CD4-positive, alpha-beta T cell treated with Interleukin-10 for 1 hour (primary cell): ENCODE measurements at regions not wholly inside any gene's neighbourhood (a gene's known extent, or its start where the extent isn't known, plus 50 kb on each side); places are given as distances from the start of the nearest gene placed in this dataset.
"Not testable (repeated sequence)": the region's sequence is repeated elsewhere in the genome, so short reads cannot be mapped to it uniquely, and the experiment has no call there.

Experiments
- DNase-seq: peaks from one replicate; pipeline ENCODE4 v3.0.0-alpha.2; 2020

- no peak for DNase-seq
Measured at GRCh38 chr4:111435986-111436744, 709.1 kb upstream of the FAM241A start.

GRCh38 chr4:111441687-111442086 is 703.6 kb upstream of the FAM241A start:
- DNase-seq = no peak

- DNase-seq = not testable (repeated sequence)
Measured at GRCh38 chr4:111444836-111445235, 700.4 kb upstream of the FAM241A start.

- DNase-seq = no peak
Measured at GRCh38 chr4:111449657-111450056, 695.6 kb upstream of the FAM241A start.

GRCh38 chr4:111450867-111451266 is 694.4 kb upstream of the FAM241A start:
- DNase-seq = no peak

- no peak for DNase-seq
Measured at GRCh38 chr4:111453216-111453615, 692.0 kb upstream of the FAM241A start.

- no peak for DNase-seq
Measured at GRCh38 chr4:111454961-111455360, 690.3 kb upstream of the FAM241A start.

GRCh38 chr4:111464251-111465045 is 680.8 kb upstream of the FAM241A start:
- no peak for DNase-seq

GRCh38 chr4:111466811-111467604 is 678.2 kb upstream of the FAM241A start:
- no peak for DNase-seq

GRCh38 chr4:111475001-111475400 is 670.3 kb upstream of the FAM241A start:
- DNase-seq = no peak

GRCh38 chr4:111475666-111476065 is 669.6 kb upstream of the FAM241A start:
- no peak for DNase-seq

GRCh38 chr4:111480510-111480909 is 664.7 kb upstream of the FAM241A start:
- DNase-seq = no peak

GRCh38 chr4:111483375-111484169 is 661.7 kb upstream of the FAM241A start:
- DNase-seq = no peak

GRCh38 chr4:111492496-111492895 is 652.8 kb upstream of the FAM241A start:
- no peak for DNase-seq

GRCh38 chr4:111494471-111494870 is 650.8 kb upstream of the FAM241A start:
- DNase-seq = no peak

- DNase-seq = no peak
Measured at GRCh38 chr4:111494971-111495370, 650.3 kb upstream of the FAM241A start.

- DNase-seq = no peak
Measured at GRCh38 chr4:111499291-111499690, 646.0 kb upstream of the FAM241A start.

- no peak for DNase-seq
Measured at GRCh38 chr4:111499706-111500105, 645.5 kb upstream of the FAM241A start.

GRCh38 chr4:111500858-111501257 is 644.4 kb upstream of the FAM241A start:
- DNase-seq = no peak

- DNase-seq = no peak
Measured at GRCh38 chr4:111501946-111502345, 643.3 kb upstream of the FAM241A start.

GRCh38 chr4:111502626-111503025 is 642.6 kb upstream of the FAM241A start:
- no peak for DNase-seq

GRCh38 chr4:111506706-111507105 is 638.5 kb upstream of the FAM241A start:
- DNase-seq = no peak

GRCh38 chr4:111510535-111510934 is 634.7 kb upstream of the FAM241A start:
- DNase-seq = no peak
